ENCODE measurements at regions not wholly inside any gene's neighbourhood (a gene's known extent, or its start where the extent isn't known, plus 50 kb on each side); places are given as distances from the start of the nearest gene placed in this dataset.
"Not testable (repeated sequence)": the region's sequence is repeated elsewhere in the genome, so short reads cannot be mapped to it uniquely, and the experiment has no call there.

- TF ChIP-seq CTCF (conservative IDR thresholded peaks at IDR 0.05); ZFX (IDR thresholded peaks at IDR 0.05): not testable (repeated sequence)
Measured at GRCh38 chr2:111262627-111263379, 142.1 kb downstream of the BCL2L11 start.
